ENCODE measurements at regions not wholly inside any gene's neighbourhood (a gene's known extent, or its start where the extent isn't known, plus 50 kb on each side); places are given as distances from the start of the nearest gene placed in this dataset.

- no peak for DNase-seq (ENCODE audit: low read depth)
- H3K4me3 ChIP-seq (ENCODE audit: low read depth, low read length) = no peak overlapping the region
- no peak for TF ChIP-seq CTCF (conservative IDR thresholded peaks at IDR 0.05; ENCODE audit: low read depth, low read length)
Observed at GRCh38 chr12:87612996-87613395, 416.2 kb downstream of the C12orf50 start.

- TF ChIP-seq CTCF (conservative IDR thresholded peaks at IDR 0.05; ENCODE audit: low read depth, low read length) = no peak
- H3K4me3 ChIP-seq (ENCODE audit: low read depth, low read length) = no peak overlapping the region
- DNase-seq (ENCODE audit: low read depth) = no peak
Observed at GRCh38 chr12:87608321-87608720, 420.9 kb downstream of the C12orf50 start.

GRCh38 chr12:87603727-87604126 lies 425.5 kb downstream of the C12orf50 start:
- no peak for TF ChIP-seq CTCF (conservative IDR thresholded peaks at IDR 0.05; ENCODE audit: low read depth, low read length)
- H3K4me3 ChIP-seq (ENCODE audit: low read depth, low read length) = no peak overlapping the region
- DNase-seq (ENCODE audit: low read depth) = no peak

GRCh38 chr12:87599459-87599858 lies 429.7 kb downstream of the C12orf50 start:
- no peak overlapping the region for H3K4me3 ChIP-seq (ENCODE audit: low read depth, low read length)
- no peak for TF ChIP-seq CTCF (conservative IDR thresholded peaks at IDR 0.05; ENCODE audit: low read depth, low read length)
- DNase-seq (ENCODE audit: low read depth) = no peak

- no peak for TF ChIP-seq CTCF (conservative IDR thresholded peaks at IDR 0.05; ENCODE audit: low read depth, low read length)
- no peak overlapping the region for H3K4me3 ChIP-seq (ENCODE audit: low read depth, low read length)
- DNase-seq (ENCODE audit: low read depth) = no peak
Observed at GRCh38 chr12:87597114-87597513, 432.1 kb downstream of the C12orf50 start.

GRCh38 chr12:87596636-87597035 lies 432.6 kb downstream of the C12orf50 start:
- no peak for DNase-seq (ENCODE audit: low read depth)
- H3K4me3 ChIP-seq (ENCODE audit: low read depth, low read length) = no peak overlapping the region
- TF ChIP-seq CTCF (conservative IDR thresholded peaks at IDR 0.05; ENCODE audit: low read depth, low read length) = no peak

- H3K4me3 ChIP-seq (ENCODE audit: low read depth, low read length) = no peak overlapping the region
- no peak for DNase-seq (ENCODE audit: low read depth)
- no peak for TF ChIP-seq CTCF (conservative IDR thresholded peaks at IDR 0.05; ENCODE audit: low read depth, low read length)
Observed at GRCh38 chr12:87596134-87596533, 433.1 kb downstream of the C12orf50 start.
